ENCODE measurements at regions not wholly inside any gene's neighbourhood (a gene's known extent, or its start where the extent isn't known, plus 50 kb on each side); places are given as distances from the start of the nearest gene placed in this dataset.
A peak's percentile ranks its signal among the peaks of the same experiment; 100 is the strongest.

DNA sequence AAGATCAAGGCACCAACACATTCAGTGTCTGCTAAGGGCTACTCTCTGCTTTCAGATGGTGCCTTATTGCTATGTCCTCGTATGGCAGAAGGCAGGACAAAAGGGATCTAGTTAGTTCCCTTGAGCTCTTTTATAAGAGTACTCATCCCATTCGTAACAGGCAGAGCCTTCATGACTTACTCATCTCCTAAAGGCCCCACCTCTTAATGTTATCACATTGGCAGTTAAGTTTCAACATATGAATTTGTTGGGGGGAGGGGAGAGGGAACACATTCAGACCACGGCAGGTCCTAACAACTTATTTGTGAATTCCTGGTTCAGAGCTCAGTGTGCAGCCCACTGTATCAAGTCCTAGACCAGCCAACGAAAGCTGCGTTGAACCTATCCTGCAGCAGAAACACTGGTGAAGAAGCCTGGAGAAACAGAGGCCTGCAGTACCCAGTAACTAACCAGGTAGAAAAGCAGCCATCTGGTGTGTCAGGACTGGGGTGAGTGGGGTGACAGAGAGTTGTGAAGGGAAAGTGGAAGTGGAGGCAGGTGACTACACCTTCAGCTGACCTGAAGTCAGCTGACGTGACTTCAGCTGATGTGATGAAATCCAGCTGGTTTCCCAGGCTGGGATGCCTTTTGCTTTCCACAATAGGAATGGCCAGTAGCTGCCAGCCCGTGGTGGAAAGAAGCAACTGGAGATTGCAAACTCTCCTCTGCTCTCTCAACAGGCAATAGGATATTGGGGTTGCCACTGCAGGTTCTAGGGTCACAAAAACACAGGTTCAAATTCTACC lies 101.6 kb upstream of the PLXNC1 start:
- intact Hi-C loops (cut with DNase I; ENCODE audit: low total_unique reads), result no loop called here
- Histone ChIP-seq H3K27me3 (no peaks in the 10 kb centered on the region), H3K36me3 (ENCODE audit: low read depth, missing control alignments) (no peaks in the 10 kb centered on the region), H3K4me3 (no peak overlapping the region), H3K9me3 (no peaks in the 10 kb centered on the region), H3K4me1 (no peaks in the 10 kb centered on the region), H3K27ac (no peak overlapping the region)
- WGBS, 2 donors, result 89 to 90% methylated on average over 5 to 7 of the region's 7 CpGs
- TF ChIP-seq POLR2A (IDR thresholded peaks at IDR 0.05), result no peak
- TF ChIP-seq, protein P1, sequence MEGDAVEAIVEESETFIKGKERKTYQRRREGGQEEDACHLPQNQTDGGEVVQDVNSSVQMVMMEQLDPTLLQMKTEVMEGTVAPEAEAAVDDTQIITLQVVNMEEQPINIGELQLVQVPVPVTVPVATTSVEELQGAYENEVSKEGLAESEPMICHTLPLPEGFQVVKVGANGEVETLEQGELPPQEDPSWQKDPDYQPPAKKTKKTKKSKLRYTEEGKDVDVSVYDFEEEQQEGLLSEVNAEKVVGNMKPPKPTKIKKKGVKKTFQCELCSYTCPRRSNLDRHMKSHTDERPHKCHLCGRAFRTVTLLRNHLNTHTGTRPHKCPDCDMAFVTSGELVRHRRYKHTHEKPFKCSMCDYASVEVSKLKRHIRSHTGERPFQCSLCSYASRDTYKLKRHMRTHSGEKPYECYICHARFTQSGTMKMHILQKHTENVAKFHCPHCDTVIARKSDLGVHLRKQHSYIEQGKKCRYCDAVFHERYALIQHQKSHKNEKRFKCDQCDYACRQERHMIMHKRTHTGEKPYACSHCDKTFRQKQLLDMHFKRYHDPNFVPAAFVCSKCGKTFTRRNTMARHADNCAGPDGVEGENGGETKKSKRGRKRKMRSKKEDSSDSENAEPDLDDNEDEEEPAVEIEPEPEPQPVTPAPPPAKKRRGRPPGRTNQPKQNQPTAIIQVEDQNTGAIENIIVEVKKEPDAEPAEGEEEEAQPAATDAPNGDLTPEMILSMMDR (IDR thresholded peaks at IDR 0.05), result no peak
- DNase-seq, result no peak

DNA sequence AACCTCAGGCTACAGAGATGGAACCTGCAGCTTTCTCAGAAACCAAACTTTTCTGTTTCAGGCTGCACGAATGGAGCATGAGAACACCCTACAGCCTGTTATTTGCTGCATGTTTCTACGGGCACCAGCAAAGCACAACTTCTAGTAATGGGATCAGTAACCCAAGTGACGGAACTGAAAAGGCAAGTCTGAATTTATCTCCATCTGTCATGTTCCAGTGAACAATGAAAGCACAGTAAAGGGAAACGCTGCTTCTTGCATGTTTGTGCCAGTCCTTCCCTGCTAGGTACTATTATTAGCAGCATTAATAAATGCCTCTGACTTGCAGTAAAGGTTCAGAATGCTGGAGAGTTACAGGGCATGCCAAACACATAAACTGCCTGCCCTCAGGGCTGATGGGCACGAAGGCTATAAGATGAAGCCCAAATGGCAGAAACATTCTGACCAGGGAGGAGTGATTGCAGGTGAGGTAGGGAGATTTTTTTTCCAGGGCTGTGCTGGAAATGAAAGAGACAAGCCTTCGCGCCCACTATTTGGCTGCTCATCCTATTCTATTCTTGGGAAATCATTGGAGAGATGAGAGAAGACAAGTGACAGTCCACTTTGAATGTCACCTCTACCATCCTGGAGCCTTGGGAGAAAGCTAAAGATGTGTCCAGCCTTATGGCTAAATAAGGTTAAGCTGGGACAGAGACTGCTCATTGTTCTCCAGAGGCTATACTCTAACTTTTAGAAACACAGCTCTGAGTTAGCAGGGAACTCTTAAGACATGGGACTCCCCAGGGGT lies 100.4 kb upstream of the PLXNC1 start:
- no peak overlapping the region for H3K27ac ChIP-seq
- 82% methylated on average over 7 of the region's 7 CpGs for WGBS, 2 donors
- H3K9me3 ChIP-seq, result no peaks in the 10 kb centered on the region
- H3K36me3 ChIP-seq (ENCODE audit: low read depth, missing control alignments), result no peaks in the 10 kb centered on the region
- H3K27me3 ChIP-seq, result no peaks in the 10 kb centered on the region
- no peak overlapping the region for H3K4me3 ChIP-seq
- intact Hi-C loops (cut with DNase I; ENCODE audit: low total_unique reads), result no loop called here
- no peaks in the 10 kb centered on the region for H3K4me1 ChIP-seq
- TF ChIP-seq, protein P1 (IDR thresholded peaks at IDR 0.05), result no peak
- no peak for TF ChIP-seq POLR2A (IDR thresholded peaks at IDR 0.05)
- DNase-seq, result no peak

DNA sequence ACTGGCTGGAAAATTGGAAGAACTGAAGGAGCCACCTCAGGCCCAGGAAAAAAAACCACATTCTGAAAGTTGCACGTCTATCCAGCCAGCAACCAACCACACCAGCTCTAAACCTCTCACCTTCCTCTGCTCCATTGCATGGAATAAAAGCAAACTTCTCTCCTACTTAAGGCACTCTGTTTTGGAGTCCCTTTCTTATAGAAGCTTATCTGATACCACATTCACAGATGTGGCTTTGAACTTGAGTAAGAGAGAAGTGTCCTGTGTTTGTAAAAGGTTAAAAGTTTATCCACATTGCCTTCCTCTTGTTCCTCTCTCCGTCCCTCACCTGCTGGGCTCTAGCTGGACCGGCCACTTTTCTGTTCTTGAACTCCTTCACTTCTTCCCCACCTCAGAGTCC lies 99.6 kb upstream of the PLXNC1 start:
- Histone ChIP-seq H3K4me1 (no peaks in the 10 kb centered on the region), H3K4me3 (no peak overlapping the region), H3K27me3 (no peaks in the 10 kb centered on the region), H3K36me3 (ENCODE audit: low read depth, missing control alignments) (no peaks in the 10 kb centered on the region), H3K27ac (no peak overlapping the region), H3K9me3 (no peaks in the 10 kb centered on the region)
- intact Hi-C loops (cut with DNase I; ENCODE audit: low total_unique reads), result no loop called here
- TF ChIP-seq POLR2A (IDR thresholded peaks at IDR 0.05), result no peak
- TF ChIP-seq, protein P1 (IDR thresholded peaks at IDR 0.05), result no peak
- WGBS, 2 donors, result 81 to 90% methylated on average over 3 of the region's 3 CpGs
- no peak for DNase-seq

DNA sequence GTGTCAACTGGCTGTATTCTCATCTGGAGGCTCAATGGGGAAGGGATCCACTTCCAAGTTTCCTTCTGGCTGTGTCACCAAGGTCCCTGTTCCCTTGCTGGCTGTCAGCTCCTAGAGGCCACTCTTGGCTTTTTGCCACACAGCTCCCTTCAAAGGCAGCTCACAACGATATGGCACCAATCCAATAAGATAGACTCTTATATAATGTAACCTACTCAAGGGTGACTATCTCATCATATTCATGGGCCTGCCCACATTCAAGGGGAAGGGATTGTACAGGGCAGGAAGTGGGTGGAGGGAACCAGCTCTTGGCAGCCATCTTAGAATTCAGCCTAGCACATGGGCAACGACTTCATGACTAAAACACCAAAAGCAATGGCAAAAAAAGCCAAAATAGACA lies 98.7 kb upstream of the PLXNC1 start:
- TF ChIP-seq, protein P1 (IDR thresholded peaks at IDR 0.05), result no peak
- no peak for TF ChIP-seq POLR2A (IDR thresholded peaks at IDR 0.05)
- H3K4me3 ChIP-seq, result no peak overlapping the region
- H3K36me3 ChIP-seq (ENCODE audit: low read depth, missing control alignments), result no peaks in the 10 kb centered on the region
- WGBS, 2 donors, result 64 to 91% methylated on average over 2 of the region's 2 CpGs
- no peaks in the 10 kb centered on the region for H3K27me3 ChIP-seq
- no peaks in the 10 kb centered on the region for H3K4me1 ChIP-seq
- no peak overlapping the region for H3K27ac ChIP-seq
- no peaks in the 10 kb centered on the region for H3K9me3 ChIP-seq
- DNase-seq, result peak; percentile 23
- intact Hi-C loops (cut with DNase I; ENCODE audit: low total_unique reads), result no loop called here
